ENCODE measurements at regions not wholly inside any gene's neighbourhood (a gene's known extent, or its start where the extent isn't known, plus 50 kb on each side); places are given as distances from the start of the nearest gene placed in this dataset.

DNA sequence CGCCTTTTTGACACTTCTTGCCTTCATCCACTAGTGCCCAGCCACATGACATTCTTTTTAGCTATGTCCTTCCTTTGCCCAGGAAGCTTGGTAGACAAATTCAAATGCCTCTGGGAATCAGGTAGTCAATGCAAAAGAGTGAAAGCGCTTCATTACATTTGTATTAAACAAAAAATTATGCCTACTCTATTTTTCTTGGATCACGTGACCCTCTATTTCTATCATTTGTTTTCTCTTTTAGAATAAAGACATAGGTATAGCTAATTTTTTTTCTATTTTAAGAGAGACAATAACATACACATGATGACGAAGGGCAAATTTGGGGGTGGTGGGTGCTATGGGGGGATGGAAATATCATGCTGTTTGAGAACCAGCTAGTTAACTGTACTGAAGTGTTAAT is 384.8 kb downstream of the C3orf38 start:
- TF ChIP-seq FOXK2 (IDR thresholded peaks at IDR 0.05) (no peak), SP1 (IDR thresholded peaks at IDR 0.05) (no peak), BHLHE40 (IDR thresholded peaks at IDR 0.05; ENCODE audit: borderline replicate concordance) (no peak), LEF1 (IDR thresholded peaks at IDR 0.05; ENCODE audit: borderline replicate concordance) (no peak)

Data from HEK293T (cell line).